GM10248 (cell line): ENCODE measurements at regions not wholly inside any gene's neighbourhood (a gene's known extent, or its start where the extent isn't known, plus 50 kb on each side); places are given as distances from the start of the nearest gene placed in this dataset.
A peak's percentile ranks its signal among the peaks of the same experiment; 100 is the strongest.

Experiments used
- CTCF ChIA-PET: fragments of 300-600 bp; sonication (Branson Sonifier 250); formaldehyde crosslinking; extraction: SDS; loops from one replicate; lab custom pipeline; 2021; ENCODE audit warnings: antibody characterized with exemption; lab: Yijun Ruan, JAX
- POLR2A ChIA-PET: fragments of 350-650 bp; sonication (Branson Sonifier 250); formaldehyde crosslinking; extraction: SDS; loops from one replicate; lab custom pipeline; 2020; ENCODE audit warnings: antibody characterized with exemption; lab: Yijun Ruan, JAX
- DNase-seq: peaks from one replicate; pipeline ENCODE4 v3.0.0; 2012; ENCODE audit errors: extremely low spot score
- TF ChIP-seq, protein P1 (sequence below): IDR thresholded peaks from 2 replicates; pipeline ENCODE4 v1.5.1; 2012; ENCODE audit warnings: mild to moderate bottlenecking, low read depth; ENCODE audit errors: extremely low read depth, missing control alignments, control extremely low read depth

DNA sequence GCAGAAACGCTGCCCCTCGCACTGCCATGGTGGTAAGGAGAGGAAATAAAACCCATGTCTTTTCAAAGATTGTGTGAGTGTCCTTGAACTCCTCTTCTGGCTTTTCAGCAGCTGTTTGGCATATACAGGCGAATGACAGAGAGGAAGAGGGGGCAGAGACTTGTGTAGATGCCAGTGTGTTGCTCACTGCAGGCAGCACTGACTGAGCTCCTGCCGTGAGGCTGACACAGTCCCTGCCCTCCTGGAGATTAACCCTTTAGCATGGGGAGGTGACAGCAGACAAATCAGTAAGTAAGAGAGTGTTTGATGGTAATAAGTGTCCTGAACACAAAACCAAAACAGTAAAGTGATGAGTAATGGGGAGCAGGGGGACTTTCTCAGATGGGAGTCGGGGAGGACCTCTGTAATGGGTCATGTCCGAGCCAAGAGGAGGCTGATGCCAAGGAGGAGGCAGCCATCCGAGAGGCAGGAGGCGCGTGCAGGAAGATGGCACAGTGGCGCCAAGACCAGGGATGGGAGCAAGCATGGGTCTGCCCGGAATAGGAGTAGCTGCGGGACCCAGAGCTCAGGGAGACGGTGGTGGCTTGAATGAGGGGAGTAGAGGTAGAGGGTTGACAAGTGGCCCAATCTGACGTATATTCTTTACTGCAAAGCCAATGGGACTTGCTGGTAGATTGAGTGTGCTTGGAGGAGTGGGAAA lies 182.2 kb downstream of the FOXO1 start:
- ChIA-PET CTCF (interaction anchor here (1.1 to 1.3 kb wide), 2 partner anchors 10 to 58 kb away, joined by 3 to 5 read pairs; no protein-coding TSS in a partner anchor), POLR2A (no interaction called here)
- TF ChIP-seq, protein P1, sequence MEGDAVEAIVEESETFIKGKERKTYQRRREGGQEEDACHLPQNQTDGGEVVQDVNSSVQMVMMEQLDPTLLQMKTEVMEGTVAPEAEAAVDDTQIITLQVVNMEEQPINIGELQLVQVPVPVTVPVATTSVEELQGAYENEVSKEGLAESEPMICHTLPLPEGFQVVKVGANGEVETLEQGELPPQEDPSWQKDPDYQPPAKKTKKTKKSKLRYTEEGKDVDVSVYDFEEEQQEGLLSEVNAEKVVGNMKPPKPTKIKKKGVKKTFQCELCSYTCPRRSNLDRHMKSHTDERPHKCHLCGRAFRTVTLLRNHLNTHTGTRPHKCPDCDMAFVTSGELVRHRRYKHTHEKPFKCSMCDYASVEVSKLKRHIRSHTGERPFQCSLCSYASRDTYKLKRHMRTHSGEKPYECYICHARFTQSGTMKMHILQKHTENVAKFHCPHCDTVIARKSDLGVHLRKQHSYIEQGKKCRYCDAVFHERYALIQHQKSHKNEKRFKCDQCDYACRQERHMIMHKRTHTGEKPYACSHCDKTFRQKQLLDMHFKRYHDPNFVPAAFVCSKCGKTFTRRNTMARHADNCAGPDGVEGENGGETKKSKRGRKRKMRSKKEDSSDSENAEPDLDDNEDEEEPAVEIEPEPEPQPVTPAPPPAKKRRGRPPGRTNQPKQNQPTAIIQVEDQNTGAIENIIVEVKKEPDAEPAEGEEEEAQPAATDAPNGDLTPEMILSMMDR = no peak
- DNase-seq = no peak

DNA sequence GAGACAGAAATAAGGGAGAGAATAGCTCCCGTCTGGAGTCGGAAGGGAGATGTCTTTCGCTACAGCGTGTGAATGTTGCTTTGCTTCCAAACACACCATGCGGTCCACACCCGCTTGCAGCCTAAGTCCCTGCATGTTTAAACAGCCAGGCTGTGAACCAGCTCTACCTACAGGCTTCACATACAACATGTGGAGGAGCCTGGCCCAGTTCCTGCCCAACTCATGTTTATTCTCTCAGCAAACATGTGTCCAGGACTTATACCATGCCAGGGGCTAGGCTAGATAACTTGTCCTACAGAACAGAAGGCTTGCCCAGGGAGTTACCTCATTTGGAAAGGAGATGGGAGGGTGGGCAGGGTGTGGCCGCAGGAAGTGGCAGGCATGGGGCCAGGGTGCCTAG lies 181.5 kb downstream of the FOXO1 start:
- TF ChIP-seq, protein P1 = no peak
- ChIA-PET CTCF (interaction anchor here (1.1 kb wide), 1 partner anchor 59 kb away, joined by 3 read pairs; no protein-coding TSS in a partner anchor), POLR2A (no interaction called here)

DNA sequence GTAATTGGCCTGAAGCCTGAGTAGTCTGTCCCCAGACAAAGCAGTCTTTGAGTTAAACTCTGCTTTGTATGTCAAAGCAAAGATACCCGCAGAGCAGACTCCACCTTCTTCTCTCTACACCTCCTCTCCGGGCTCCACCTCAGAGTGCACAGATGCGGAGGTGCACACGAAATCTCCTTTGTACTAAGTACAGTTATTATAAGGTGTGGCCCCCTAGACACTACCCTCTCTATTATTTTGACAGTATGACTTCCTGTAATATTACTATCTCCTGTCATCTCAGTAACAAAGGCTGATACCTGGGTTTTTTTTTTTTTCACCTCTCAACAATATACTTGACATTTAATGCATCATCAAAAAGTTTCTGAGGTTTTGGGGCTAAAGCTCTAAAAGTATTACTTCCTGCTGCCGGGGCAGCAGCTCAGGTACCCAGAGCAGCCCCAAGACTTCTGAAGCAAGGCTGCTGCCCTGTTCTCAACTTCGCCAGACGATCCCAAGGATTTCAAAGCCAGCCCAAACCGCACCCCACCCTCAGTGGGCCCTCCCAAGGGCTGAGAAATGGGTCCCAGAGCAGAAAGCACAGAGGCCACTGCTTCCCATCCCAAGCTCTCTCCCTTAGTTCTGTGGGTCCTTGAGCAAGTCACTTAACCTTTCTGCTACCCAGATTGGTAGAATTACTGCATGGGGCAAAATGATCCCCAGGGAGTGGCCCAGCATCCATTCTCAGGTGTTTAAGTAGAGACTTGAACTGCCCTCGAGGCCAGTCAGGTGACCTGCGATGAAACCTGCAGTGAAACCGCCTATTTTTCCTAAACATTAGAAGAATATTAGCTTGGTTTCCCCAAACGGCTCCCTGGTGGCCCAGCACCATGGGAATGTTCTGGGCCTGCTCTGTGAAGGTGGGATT lies 180.6 kb downstream of the FOXO1 start:
- POLR2A ChIA-PET = no interaction called here
- CTCF ChIA-PET = interaction anchor here (1.0 to 1.4 kb wide), 3 partner anchors 15 to 142 kb away, joined by 3 read pairs; no protein-coding TSS in a partner anchor
- peak; percentile 33 for DNase-seq
- TF ChIP-seq, protein P1 = no peak

More for the DNA sequence above, 181.5 kb downstream of the FOXO1 start:
- no peak for DNase-seq

DNA sequence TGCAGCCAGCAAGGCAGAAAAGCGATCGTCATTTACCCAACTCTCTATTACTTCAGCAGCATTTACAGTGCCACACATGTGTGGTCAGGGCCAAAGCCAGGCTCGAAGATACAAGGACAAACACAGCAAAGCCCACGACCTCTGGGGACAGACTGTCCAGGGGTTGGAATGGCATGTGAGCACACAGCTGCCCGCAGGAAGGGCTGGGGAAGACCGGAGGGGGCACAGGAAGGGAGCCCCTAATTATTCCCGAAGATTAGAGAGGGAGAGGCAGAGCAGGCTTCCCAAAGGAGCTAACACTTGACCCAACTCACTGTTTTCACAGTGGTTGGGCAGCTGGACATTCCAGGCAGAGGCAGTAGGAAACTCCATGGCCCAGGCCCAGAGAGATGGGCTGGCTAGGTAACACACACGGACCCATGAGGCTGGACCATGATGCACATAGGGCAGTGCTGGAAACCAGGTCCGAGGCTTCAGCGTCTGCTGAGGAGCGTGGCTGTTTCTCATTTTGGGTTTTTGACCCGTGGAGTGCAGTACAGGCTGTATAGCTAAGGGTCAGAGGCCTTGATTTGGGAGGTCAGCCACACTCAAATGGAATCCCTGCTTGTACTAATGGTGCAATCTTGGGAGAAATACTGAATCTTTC lies 179.8 kb downstream of the FOXO1 start:
- DNase-seq = no peak
- POLR2A ChIA-PET = no interaction called here
- TF ChIP-seq, protein P1 = no peak
- CTCF ChIA-PET = interaction anchor here (1.0 to 1.4 kb wide), 3 partner anchors 16 to 143 kb away, joined by 3 read pairs; no protein-coding TSS in a partner anchor

DNA sequence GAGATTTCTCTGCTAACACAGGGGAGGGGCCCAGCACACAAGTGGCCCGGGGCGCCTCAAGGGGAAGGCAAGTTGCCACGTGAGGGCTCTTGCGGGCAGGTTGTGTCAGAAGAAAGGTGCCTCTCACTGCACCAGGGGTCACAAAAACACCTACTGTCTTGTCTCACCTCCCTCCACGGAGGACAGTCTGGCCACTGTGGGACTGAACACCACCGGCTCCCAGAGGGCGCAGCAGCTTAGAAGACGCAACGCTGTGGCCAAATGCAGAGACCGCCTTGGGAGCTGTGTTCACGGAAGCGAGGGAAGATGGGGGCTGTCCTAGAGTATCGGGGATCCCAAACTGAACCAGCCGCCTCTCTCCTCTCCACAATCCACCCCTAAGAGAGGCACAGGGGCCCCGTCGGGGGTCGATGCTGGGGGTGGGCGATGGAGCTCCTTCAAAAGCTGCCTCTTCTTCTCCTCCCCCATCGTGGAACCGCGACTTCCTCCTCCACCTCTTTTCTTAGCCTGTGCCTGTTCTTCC lies 177.5 kb downstream of the FOXO1 start:
- TF ChIP-seq, protein P1 = no peak
- no peak for DNase-seq
- CTCF ChIA-PET = interaction anchor here (1.3 to 1.7 kb wide), 2 partner anchors 11 to 36 kb away, joined by 3 read pairs; no protein-coding TSS in a partner anchor
- POLR2A ChIA-PET = no interaction called here
